H1 (cell line): ENCODE measurements at regions not wholly inside any gene's neighbourhood (a gene's known extent, or its start where the extent isn't known, plus 50 kb on each side); places are given as distances from the start of the nearest gene placed in this dataset.

Experiments used
- CTCF ChIA-PET: fragments of 300-600 bp; sonication (Branson Sonifier 250); formaldehyde crosslinking; loops from one replicate; lab custom pipeline; 2021; ENCODE audit not compliant: partially characterized antibody; lab: Charles Lee
- POLR2A ChIA-PET: fragments of 300-600 bp; sonication (Branson Sonifier 250); formaldehyde crosslinking; loops from one replicate; lab custom pipeline; 2021; ENCODE audit warnings: inconsistent platforms; ENCODE audit not compliant: partially characterized antibody; lab: Charles Lee
- DNase-seq, 2 experiments: peaks; one replicate each; pipeline versions ENCODE4 v3.0.0 to v3.0.0-alpha.2; 2010 to 2022; ENCODE audit warnings: low spot score in 2 of 2, low read depth in 1 of 2, mixed read lengths in 1 of 2
- FAIRE-seq: peaks from 2 replicates; lab custom pipeline; 2011; peaks lifted over from hg19 to GRCh38; lab: Jason Lieb, UNC
- H2AFZ ChIP-seq: 2 replicates; pipeline ENCODE4 v1.8.1; 2012; ENCODE audit warnings: low read length, inconsistent platforms
- H2AK5ac ChIP-seq: 2 replicates; pipeline ENCODE4 v1.6.1; 2013; ENCODE audit warnings: low read depth, low read length
- H2BK120ac ChIP-seq: replicated peaks from 2 replicates; pipeline ENCODE3; 2013; ENCODE audit warnings: low read depth, low read length, inconsistent platforms
- H2BK12ac ChIP-seq: 2 replicates; pipeline ENCODE4 v1.6.1; 2013; ENCODE audit warnings: low read depth, low read length
- H2BK15ac ChIP-seq: 2 replicates; pipeline ENCODE4 v1.6.1; 2013; ENCODE audit warnings: low read length
- H2BK20ac ChIP-seq: 2 replicates; pipeline ENCODE4 v1.6.1; 2013; ENCODE audit warnings: low read length
- H2BK5ac ChIP-seq: 2 replicates; pipeline ENCODE4 v1.6.1; 2013; ENCODE audit warnings: low read depth, low read length
- H3K14ac ChIP-seq: 2 replicates; pipeline ENCODE4 v1.6.1; 2013; ENCODE audit warnings: inconsistent platforms; ENCODE audit not compliant: insufficient read length
- H3K18ac ChIP-seq: 2 replicates; pipeline ENCODE4 v1.6.1; 2013; ENCODE audit warnings: low read length; ENCODE audit errors: extremely low read depth
- H3K23ac ChIP-seq: 2 replicates; pipeline ENCODE4 v1.6.1; 2013; ENCODE audit warnings: inconsistent platforms; ENCODE audit not compliant: insufficient read length
- H3K23me2 ChIP-seq: 2 replicates; pipeline ENCODE4 v1.6.1; 2013; ENCODE audit warnings: low read depth, low read length
- H3K27ac ChIP-seq: 2 replicates; pipeline ENCODE4 v1.6.1; 2011; ENCODE audit warnings: low read depth, low read length, inconsistent platforms
- H3K27me3 ChIP-seq, 4 experiments: replicated peaks in 1 of 4; 1 replicate in 1 of 4; 2 replicates in 3 of 4; pipeline versions ENCODE4 v1.6.1 to v1.8.1; 2011 to 2013; ENCODE audit warnings: low read length in 3 of 4, mild to moderate bottlenecking in 3 of 4, inconsistent platforms in 2 of 4, mixed read lengths in 2 of 4, moderate library complexity in 1 of 4; ENCODE audit not compliant: control insufficient read depth in 3 of 4, insufficient read depth in 3 of 4; ENCODE audit errors: extremely low read depth in 1 of 4
- H3K36me3 ChIP-seq, 4 experiments: 2 replicates each; pipeline versions ENCODE4 v1.6.1 to v1.8.1; 2011 to 2013; ENCODE audit warnings: mild to moderate bottlenecking in 4 of 4, low read length in 3 of 4, moderate library complexity in 2 of 4, control low read depth in 1 of 4, inconsistent platforms in 1 of 4; ENCODE audit not compliant: insufficient read depth in 4 of 4, control insufficient read depth in 2 of 4
- H3K4ac ChIP-seq: replicated peaks from 2 replicates; pipeline ENCODE3; 2013; ENCODE audit warnings: low read length, low read depth, mixed read lengths, inconsistent platforms; ENCODE audit not compliant: insufficient read length
- H3K4me1 ChIP-seq, 4 experiments: replicated peaks in 1 of 4; 1 replicate in 1 of 4; 2 replicates in 3 of 4; pipeline versions ENCODE4 v1.6.1 to v1.8.1; 2011 to 2013; ENCODE audit warnings: low read length in 3 of 4, inconsistent platforms in 2 of 4, mixed read lengths in 1 of 4; ENCODE audit not compliant: insufficient read depth in 4 of 4, control insufficient read depth in 3 of 4
- H3K4me2 ChIP-seq, 2 experiments: 2 replicates each; pipeline versions ENCODE4 v1.6.1 to v1.8.1; 2011 to 2013; ENCODE audit warnings: low read depth in 2 of 2, low read length in 2 of 2, control low read depth in 1 of 2, inconsistent platforms in 1 of 2, mild to moderate bottlenecking in 1 of 2; ENCODE audit not compliant: insufficient read depth in 1 of 2
- H3K4me3 ChIP-seq, 4 experiments: fragments of 200-600, 300-600 bp in 1 of 4; sonication (generic), shearing (Covaris generic), sonication (Bioruptor Twin) in 1 of 4; 2 replicates each; pipeline versions ENCODE4 v1.5.1 to v1.8.1; 2011 to 2016; ENCODE audit warnings: low read length in 4 of 4, low read depth in 3 of 4, control low read depth in 2 of 4, inconsistent platforms in 2 of 4, mild to moderate bottlenecking in 2 of 4, mixed read lengths in 1 of 4, moderate library complexity in 1 of 4; ENCODE audit not compliant: insufficient read depth in 2 of 4; ENCODE audit errors: extremely low read depth in 1 of 4
- H3K56ac ChIP-seq: replicated peaks from 2 replicates; pipeline ENCODE3; 2013; ENCODE audit warnings: low read depth, mild to moderate bottlenecking, mixed read lengths, low read length, inconsistent platforms; ENCODE audit not compliant: insufficient read length
- H3K79me1 ChIP-seq: 2 replicates; pipeline ENCODE4 v1.6.1; 2013; ENCODE audit warnings: low read depth, low read length, control low read depth
- H3K79me2 ChIP-seq, 2 experiments: 2 replicates each; pipeline versions ENCODE4 v1.6.1 to v1.8.1; 2012 to 2013; ENCODE audit warnings: low read length in 2 of 2, mild to moderate bottlenecking in 2 of 2, inconsistent platforms in 1 of 2; ENCODE audit not compliant: insufficient read depth in 2 of 2, control insufficient read depth in 1 of 2
- H3K9ac ChIP-seq, 4 experiments: replicated peaks in 1 of 4; 1 replicate in 1 of 4; 2 replicates in 3 of 4; pipeline versions ENCODE4 v1.6.1 to v1.8.1; 2011 to 2013; ENCODE audit warnings: low read depth in 3 of 4, low read length in 3 of 4, control low read depth in 2 of 4, mild to moderate bottlenecking in 2 of 4, moderate library complexity in 2 of 4, inconsistent platforms in 1 of 4; ENCODE audit errors: extremely low read depth in 1 of 4
- H3K9me3 ChIP-seq, 2 experiments: 2 replicates each; pipeline versions ENCODE4 v1.6.1 to v1.8.1; 2012 to 2013; ENCODE audit warnings: mild to moderate bottlenecking in 2 of 2, moderate library complexity in 2 of 2, control low read depth in 1 of 2, inconsistent platforms in 1 of 2, low read depth in 1 of 2, low read length in 1 of 2, mixed read lengths in 1 of 2; ENCODE audit not compliant: insufficient read depth in 2 of 2
- H4K20me1 ChIP-seq, 2 experiments: replicated peaks in 1 of 2; 2 replicates each; pipeline versions ENCODE3 to v1.8.1; 2011 to 2013; ENCODE audit warnings: inconsistent platforms in 2 of 2, low read length in 2 of 2, mild to moderate bottlenecking in 1 of 2; ENCODE audit not compliant: insufficient read depth in 2 of 2, control insufficient read depth in 1 of 2
- H4K5ac ChIP-seq: 2 replicates; pipeline ENCODE4 v1.6.1; 2013; ENCODE audit warnings: low read length, low read depth, mixed read lengths, inconsistent platforms; ENCODE audit not compliant: insufficient read length
- H4K8ac ChIP-seq: 2 replicates; pipeline ENCODE4 v1.8.0; 2013; ENCODE audit warnings: mild to moderate bottlenecking, moderate library complexity, low read length, inconsistent platforms; ENCODE audit not compliant: insufficient read depth; ENCODE audit errors: extremely low read depth
- H4K91ac ChIP-seq: replicated peaks from 2 replicates; pipeline ENCODE3; 2013; ENCODE audit warnings: low read length, mixed read lengths, inconsistent platforms; ENCODE audit not compliant: insufficient read length
- CHD2 ChIP-seq: IDR thresholded peaks from 2 replicates; pipeline ENCODE4 v1.6.1; 2012; ENCODE audit warnings: low read length, improper control_type of control experiment
- EP300 ChIP-seq, 2 experiments: IDR thresholded peaks; 1 replicate in 1 of 2; 2 replicates in 1 of 2; pipeline ENCODE4 v1.6.1; 2011 to 2012; ENCODE audit warnings: low read depth in 2 of 2, low read length in 2 of 2, mild to moderate bottlenecking in 2 of 2, borderline replicate concordance in 1 of 2, inconsistent platforms in 1 of 2, moderate library complexity in 1 of 2
- HDAC6 ChIP-seq: IDR thresholded peaks from one replicate; pipeline ENCODE4 v1.7.1; 2012; ENCODE audit warnings: low read depth, mild to moderate bottlenecking, inconsistent platforms, low read length, moderate library complexity
- KDM4A ChIP-seq: IDR thresholded peaks from one replicate; pipeline ENCODE4 v1.7.1; 2012; ENCODE audit warnings: low read depth, mild to moderate bottlenecking, moderate library complexity, low read length, inconsistent platforms; ENCODE audit not compliant: severe bottlenecking
- PHF8 ChIP-seq: fragments of 200-600 bp; sonication (generic); conservative IDR thresholded peaks from 2 replicates; pipeline ENCODE4 v1.7.1; 2012; ENCODE audit warnings: low read depth, mild to moderate bottlenecking, inconsistent platforms, low read length, moderate library complexity
- TCF12 ChIP-seq: IDR thresholded peaks from 2 replicates; pipeline ENCODE4 v1.6.1; 2011; ENCODE audit warnings: low read depth, mild to moderate bottlenecking, low read length
- WGBS, 2 experiments: shearing (Covaris generic) in 1 of 2; methylation state at CpG; one replicate each; pipeline versions ENCODE4 v1.1.6 to v1.1.7; 2013 to 2015; ENCODE audit warnings: low lambda C conversion rate in 2 of 2, mixed read lengths in 2 of 2, inconsistent platforms in 1 of 2, low coverage in 1 of 2, missing lambda C conversion rate in 1 of 2; ENCODE audit not compliant: insufficient replicate concordance in 2 of 2, insufficient coverage in 1 of 2, insufficient read length in 1 of 2; ENCODE audit errors: extremely low coverage in 1 of 2, missing lambda C conversion rate in 1 of 2; 5-methylcytosine and 5-hydroxymethylcytosine counted together
- TF ChIP-seq, protein P1 (sequence below), 3 experiments: IDR thresholded peaks; 1 replicate in 2 of 3; 2 replicates in 1 of 3; pipeline versions ENCODE4 v1.5.1 to v1.6.1; 2011; ENCODE audit warnings: low read length in 3 of 3, mild to moderate bottlenecking in 3 of 3, inconsistent platforms in 2 of 3, low read depth in 1 of 3, moderate library complexity in 1 of 3; ENCODE audit not compliant: insufficient read depth in 1 of 3; ENCODE audit errors: control extremely low read depth in 1 of 3

DNA sequence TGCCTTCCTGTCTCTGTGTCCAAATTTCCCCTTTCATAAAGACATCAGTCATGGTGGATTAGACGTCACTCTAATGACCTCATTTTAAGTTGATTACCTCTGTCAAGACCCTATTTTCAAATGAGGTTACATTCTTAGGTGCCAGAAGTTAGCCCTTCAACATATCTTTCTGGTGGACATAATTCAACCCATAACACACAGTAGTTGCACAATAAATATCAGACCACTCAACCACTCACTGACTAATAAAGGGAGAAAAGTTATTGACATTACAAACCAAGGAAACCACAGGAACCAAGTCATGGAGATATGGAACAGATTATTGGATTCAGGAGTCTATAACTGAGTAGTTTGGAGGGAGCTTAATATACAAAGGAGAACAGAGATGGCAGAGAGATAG is 377.4 kb upstream of the ACVR2A start:
- Histone ChIP-seq H3K4me2 (no peak overlapping the region), H3K23me2 (peaks cover 2% of the 10 kb centered on the region; the same call in 1 of the 2 replicates), H3K4me1 (peaks cover 0 to 17% (median 13%) of the 10 kb centered on the region in 4 experiments; a peak in 6 of 7 replicates), H3K79me2 (no peaks in the 10 kb centered on the region), H4K8ac (no peak overlapping the region), H3K27me3 (no peaks in the 10 kb centered on the region), H3K36me3 (no peaks in the 10 kb centered on the region), H2AK5ac (no peak overlapping the region), H3K9ac (no peak overlapping the region), H4K5ac (no peak overlapping the region), H3K4me3 (no peak overlapping the region)
- TF ChIP-seq KDM4A (no peak), HDAC6 (no peak), TCF12 (no peak), PHF8 (no peak), EP300 (IDR thresholded peaks at IDR 0.05; ENCODE audit: borderline replicate concordance in 1 of 2, low read depth in 2 of 2, low read length in 2 of 2) (no peak), CHD2 (no peak)
- TF ChIP-seq, protein P1, sequence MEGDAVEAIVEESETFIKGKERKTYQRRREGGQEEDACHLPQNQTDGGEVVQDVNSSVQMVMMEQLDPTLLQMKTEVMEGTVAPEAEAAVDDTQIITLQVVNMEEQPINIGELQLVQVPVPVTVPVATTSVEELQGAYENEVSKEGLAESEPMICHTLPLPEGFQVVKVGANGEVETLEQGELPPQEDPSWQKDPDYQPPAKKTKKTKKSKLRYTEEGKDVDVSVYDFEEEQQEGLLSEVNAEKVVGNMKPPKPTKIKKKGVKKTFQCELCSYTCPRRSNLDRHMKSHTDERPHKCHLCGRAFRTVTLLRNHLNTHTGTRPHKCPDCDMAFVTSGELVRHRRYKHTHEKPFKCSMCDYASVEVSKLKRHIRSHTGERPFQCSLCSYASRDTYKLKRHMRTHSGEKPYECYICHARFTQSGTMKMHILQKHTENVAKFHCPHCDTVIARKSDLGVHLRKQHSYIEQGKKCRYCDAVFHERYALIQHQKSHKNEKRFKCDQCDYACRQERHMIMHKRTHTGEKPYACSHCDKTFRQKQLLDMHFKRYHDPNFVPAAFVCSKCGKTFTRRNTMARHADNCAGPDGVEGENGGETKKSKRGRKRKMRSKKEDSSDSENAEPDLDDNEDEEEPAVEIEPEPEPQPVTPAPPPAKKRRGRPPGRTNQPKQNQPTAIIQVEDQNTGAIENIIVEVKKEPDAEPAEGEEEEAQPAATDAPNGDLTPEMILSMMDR (IDR thresholded peaks at IDR 0.05; ENCODE audit: control extremely low read depth in 1 of 3, insufficient read depth in 1 of 3, low read depth in 1 of 3, low read length in 3 of 3) = no peak
- TF ChIP-seq, all 59 proteins: peak for 0
- 81% methylated on average over 1 of the region's 1 CpG; no CpG with 5 or more reads in 1 of the 2 experiments for WGBS, 2 experiments
- H3K14ac ChIP-seq = no peak overlapping the region
- DNase-seq (no peak), FAIRE-seq (no peak)
- no peak overlapping the region for H3K27ac ChIP-seq
- no peaks in the 10 kb centered on the region for H3K79me1 ChIP-seq
- H4K20me1 ChIP-seq = no peaks in the 10 kb centered on the region
- no peaks in the 10 kb centered on the region for H3K9me3 ChIP-seq
- peak overlapping the region; percentile 65 for H2BK120ac ChIP-seq
- POLR2A ChIA-PET = interaction anchor here (1.8 kb wide), 1 partner anchor 17 kb away, joined by 4 read pairs; no protein-coding TSS in a partner anchor
- H3K23ac ChIP-seq = no peak overlapping the region
- no peak overlapping the region for H2BK15ac ChIP-seq
- CTCF ChIA-PET = interaction anchor here (0.7 to 0.8 kb wide), 2 partner anchors 15 to 423 kb away, joined by 3 read pairs; no protein-coding TSS in a partner anchor
- no peak overlapping the region for H3K56ac ChIP-seq
- H4K91ac ChIP-seq = peak overlapping the region; percentile 70
- H3K18ac ChIP-seq = no peak overlapping the region
- H2BK5ac ChIP-seq = no peak overlapping the region; the same call in 1 of the 2 replicates
- H2BK12ac ChIP-seq = peak overlapping the region; percentile 14; the same call in 1 of the 2 replicates
- no peak overlapping the region for H2AFZ ChIP-seq
- H2BK20ac ChIP-seq = peak overlapping the region; percentile 51
- H3K4ac ChIP-seq = peak overlapping the region; percentile 50
